GM19324 (cell line): ENCODE measurements at regions not wholly inside any gene's neighbourhood (a gene's known extent, or its start where the extent isn't known, plus 50 kb on each side); places are given as distances from the start of the nearest gene placed in this dataset.

ENCODE experiments used
- ATAC-seq: cut with Tn5 transposase; IDR thresholded peaks from one replicate; pipeline ENCODE4 v1.9.1; 2021; ENCODE audit warnings: mild to moderate bottlenecking, moderate library complexity; ENCODE audit not compliant: unreplicated experiment, low FRiP score

DNA sequence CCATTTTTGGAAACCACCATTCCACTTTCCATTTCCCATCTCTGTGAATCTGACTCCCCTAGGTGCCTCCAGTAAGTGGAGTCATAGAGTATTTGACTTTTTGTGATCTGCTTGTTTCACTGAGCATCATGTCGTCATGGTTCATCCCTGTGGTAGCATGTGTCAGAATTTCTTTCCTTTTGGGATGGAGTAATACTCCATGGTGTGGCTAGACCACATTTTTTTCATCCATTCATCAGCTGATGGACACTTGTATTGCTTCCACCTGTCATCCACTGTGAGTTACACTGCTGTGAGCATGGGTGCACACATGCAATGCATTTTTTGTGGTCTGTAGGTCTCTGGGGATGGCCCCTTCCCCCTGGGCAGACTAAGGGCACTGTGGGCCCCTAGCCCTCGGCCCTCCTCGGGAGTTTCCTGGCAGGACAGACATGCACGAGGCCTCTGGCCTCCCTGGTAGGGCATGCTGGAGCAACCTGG, 115.9 kb downstream of the GADD45G start:
- no peak for ATAC-seq

DNA sequence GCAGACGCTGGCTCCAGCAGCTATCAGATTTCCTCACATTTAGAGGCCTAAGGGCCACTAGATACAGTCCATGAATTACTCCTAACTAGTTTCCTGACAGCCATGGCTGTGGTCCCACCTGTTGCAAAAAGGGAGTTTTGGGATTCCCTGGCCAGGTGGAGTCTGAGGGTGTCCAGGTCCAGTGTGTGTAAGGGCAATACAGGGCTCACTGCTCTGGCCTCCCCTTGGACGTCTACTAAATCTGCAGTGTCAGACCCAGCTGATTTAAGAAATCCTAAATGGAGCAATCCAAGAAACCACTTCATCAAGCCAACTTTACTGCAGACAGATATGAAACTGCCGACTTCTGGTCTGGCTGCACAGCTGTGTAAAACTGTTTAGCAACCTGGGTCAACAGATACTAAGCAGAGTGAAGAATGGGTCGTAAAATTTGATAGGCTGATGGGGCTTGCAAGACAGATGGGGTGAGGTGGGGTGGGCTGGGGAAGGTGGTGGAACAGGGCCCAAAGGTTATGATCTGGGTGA, 116.4 kb downstream of the GADD45G start:
- no peak for ATAC-seq

DNA sequence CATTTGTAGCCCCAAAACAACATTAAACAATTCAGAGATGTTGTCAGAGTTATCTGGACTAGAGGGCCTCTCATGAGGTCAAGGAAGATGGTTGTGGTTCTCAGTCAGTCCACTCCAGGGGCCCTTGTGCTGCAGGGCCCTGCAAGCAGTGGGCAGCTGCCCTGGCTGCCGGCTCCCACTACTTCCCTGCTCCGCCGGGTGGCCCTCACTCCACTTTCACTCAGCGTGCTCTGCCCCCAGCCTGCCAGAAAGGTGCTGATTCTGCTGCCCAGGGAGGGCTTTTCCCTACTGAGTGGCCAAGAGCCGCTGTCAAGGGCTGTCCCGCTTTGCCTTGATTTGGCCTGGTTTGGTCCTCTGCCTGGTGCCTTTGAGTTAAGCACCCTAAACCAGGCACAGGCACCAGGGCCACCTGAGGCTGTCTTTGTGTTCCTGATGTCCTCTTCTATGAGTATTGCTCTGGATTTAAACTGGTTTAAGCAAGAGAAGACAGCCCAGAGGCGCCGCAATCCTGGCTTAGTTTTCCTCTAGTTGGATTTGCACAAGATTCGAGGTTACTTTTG, 117.2 kb downstream of the GADD45G start:
- no peak for ATAC-seq

DNA sequence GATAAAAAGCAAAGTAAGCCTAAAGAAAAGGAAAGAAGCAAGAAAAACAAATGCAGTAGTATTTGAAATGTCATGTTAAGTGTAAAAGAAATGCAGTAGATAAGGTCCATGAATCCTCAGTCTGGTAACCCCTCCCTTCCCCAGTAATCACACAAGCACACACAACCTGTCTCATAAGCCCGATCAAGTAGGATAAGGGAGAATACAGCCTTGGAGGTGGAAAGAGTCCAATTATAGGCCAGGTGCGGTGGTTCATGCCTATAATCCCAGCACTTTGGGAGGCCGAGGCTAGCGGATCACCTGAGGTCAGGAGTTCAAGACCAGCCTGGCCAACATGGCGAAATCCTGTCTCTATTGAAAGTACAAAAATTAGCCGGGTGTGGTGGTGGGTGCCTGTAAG, 117.9 kb downstream of the GADD45G start:
- no peak for ATAC-seq

DNA sequence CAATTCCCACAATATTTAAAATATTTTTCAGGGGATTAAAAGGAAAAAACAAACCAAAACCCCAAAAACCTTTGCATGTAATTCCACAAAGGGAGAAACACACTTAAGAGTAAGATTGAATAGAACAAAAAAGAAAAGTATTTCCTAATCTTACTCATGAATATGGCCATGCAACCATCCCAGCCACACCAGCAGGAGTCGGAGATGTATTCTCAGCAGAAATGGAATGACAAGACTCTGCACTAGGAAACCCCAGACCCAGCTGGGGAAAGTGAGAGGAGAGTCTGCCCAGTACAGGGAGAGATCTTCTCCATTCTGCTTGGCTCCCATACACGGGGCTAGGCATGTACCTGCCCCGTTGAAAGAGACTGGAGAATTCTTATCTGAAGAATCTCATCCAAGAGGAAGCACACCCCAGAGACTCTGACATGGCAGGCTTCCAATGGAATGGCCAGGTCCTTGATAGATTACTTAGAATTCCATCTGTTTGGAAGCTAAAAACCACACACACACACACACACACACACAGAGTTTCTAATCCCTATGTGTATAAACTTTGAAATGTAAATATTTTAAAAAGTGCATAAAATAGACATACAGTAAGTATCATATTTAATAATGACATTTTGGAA, 118.8 kb downstream of the GADD45G start:
- no peak for ATAC-seq

DNA sequence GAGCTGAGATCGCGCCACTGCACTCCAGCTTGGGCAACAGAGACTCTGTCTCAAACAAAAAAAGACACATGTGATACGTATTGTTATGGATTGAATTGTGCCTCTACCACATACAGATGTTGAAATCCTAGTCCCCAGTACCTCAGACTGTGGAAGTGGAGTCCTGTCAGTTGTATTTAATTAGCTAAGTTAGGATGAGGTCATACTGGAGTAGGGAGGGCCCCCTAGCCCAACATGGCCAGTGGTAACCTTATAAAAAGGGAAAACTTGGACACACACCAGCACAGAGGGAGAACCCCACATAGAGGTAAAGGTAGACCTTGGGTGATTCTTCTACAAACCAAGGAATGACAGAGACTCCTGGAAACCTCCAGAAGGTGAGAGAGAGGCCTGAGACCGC, 119.8 kb downstream of the GADD45G start:
- ATAC-seq: no peak

DNA sequence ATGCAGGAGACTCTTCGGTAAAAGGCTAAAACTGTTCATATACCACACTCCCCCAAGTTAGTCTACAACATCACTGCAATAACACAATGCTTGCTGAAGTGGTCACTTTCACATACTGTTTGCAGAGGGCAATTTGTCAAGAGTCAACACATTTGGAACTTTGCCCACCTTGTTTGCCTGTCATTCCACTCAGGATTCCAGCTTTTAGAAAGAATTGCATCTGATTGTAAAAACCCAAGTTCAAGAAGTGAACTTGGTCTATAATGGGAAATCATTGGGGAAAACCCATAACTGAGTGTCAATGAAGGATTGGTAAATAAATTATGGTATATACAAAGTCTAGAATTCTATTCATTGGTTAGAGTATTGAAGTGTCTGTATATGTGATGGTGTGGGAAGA, 120.5 kb downstream of the GADD45G start:
- no peak for ATAC-seq

DNA sequence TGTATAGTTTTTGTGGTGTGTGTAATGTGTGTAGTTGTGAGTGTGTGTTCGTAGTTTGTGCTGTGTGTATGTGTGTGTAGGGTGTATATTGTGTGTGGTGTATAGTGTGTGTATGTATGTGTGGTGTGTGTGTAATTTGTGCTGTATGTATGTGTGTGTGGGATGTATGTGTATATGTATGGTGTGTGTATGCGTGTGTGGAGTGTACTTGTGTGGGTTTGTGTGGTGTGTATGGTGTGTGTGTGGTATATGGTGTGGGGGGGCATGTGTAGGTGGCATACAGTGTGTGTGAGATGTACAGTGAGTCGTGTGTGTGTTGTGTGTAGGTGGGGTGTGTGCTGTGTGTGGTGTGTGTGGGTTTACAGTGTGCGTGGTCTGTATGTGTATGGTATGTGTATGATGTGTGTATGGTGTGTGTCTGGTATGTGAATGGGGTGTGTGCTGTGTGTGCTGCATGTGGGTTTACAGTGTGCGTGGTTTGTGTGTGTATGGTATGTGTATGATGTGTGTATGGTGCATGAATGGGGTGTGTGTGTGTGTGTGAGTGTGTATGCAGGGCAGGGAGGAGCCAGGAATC, 125.2 kb downstream of the GADD45G start:
- no peak for ATAC-seq

DNA sequence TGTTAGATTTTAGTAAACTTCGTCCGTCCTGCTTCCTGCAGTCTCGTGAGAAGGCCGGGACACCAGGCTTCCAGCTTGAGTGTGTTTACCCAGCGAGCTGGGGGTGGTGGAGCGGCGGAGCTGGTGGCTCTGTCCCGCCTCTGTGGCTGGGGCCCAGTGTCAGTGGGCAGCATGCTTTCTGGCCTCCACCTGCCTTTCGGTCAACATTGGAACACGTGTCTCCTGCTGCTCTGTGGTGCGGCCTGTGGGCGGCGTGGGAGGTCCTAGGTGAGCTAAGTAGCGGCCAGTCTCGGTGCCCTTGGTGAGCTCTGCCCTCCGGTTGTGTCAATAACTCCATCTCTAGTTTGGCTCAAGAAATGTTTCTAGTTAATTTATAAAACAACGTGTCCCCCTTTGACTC, 125.9 kb downstream of the GADD45G start:
- ATAC-seq: no peak

DNA sequence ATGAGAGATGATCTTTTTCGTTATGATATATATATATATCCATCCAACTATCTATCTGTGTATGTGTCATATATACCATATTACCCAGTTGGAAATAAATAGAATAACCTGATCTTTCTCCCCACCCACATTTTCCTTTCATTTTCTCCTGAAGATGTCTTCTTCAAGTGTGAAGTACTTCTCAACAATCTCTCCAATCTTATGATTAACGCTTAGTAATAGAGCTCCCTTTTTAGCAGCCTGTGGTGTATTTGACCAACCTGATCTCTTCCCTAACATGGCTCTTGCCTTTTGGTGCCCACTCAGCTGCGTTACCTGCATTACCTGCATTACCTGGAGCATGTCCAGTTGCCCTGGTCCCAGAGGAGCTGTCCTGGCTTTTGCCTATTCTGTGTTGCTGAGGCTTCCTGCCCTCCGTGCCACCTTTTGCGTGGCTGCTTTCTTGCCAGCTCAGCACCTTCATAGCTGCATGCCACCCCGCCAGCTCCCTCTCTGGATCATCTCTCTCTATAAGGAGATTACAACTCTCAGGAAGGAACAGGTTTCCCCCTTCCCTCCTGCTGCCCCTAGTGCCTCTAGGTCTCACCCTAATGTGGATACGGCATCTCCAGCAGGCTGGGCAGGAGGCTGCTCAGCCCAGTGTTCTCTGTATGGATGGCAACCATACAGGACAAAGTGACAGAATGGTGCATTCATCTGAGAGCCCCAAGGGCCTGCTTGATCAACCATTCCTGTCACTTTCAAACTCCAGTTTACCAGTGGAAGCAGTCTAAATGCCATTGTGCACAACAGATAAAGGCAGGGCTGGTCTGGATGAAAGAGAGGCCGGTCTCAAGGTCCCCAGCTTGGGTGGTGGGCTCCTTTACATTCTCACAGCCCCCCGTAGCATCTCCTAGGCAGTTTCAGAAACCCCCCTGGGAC, 126.7 kb downstream of the GADD45G start:
- no peak for ATAC-seq

DNA sequence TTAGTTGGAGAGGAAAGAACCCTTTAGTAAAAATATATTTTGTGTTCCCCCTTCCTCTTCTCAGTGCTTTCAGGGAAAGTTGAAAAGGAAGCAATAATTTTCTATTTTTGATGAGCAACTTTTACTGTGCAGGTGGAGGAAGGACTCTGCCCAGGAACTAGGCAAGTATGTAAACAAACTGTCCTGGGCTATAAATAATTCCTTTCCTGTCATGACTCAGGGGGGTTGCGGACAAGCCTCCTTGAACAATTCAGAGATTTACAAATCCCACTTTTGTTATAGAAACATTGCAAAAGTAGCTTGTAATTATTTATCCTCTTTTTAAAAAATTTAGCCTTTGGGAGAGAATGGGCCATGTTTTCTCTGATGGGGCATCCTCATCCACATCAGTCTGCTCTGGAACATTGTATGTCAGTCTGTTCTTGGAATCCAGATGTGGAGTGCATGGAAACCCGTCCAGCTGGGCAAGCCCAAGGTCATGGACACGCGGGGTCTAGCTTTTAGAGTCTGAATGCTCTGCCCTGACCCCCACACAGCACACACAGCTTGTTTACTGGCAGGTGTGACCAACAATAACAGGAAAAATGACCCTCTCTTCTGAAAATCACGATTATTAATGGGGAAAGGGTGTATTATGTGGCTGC, 127.6 kb downstream of the GADD45G start:
- no peak for ATAC-seq

DNA sequence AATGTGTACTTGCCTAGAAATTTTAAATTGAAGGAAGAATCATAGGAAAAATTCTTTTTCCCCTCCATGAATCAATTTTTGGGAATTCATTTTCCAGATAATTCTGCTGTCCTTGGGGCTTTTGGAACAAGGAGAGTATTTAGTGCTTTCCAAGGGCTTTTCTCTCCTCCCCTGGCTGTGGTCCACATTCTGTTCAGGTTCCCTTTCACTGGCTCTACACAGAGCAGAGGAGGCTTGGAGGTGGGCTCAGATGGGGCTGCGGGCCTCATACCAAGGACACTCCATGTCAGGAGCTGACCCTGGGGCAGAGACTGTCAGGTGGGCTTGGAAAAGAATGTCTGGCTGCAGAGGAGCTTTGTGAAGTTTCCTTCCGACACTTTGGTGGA, 128.1 kb downstream of the GADD45G start:
- ATAC-seq: no peak

DNA sequence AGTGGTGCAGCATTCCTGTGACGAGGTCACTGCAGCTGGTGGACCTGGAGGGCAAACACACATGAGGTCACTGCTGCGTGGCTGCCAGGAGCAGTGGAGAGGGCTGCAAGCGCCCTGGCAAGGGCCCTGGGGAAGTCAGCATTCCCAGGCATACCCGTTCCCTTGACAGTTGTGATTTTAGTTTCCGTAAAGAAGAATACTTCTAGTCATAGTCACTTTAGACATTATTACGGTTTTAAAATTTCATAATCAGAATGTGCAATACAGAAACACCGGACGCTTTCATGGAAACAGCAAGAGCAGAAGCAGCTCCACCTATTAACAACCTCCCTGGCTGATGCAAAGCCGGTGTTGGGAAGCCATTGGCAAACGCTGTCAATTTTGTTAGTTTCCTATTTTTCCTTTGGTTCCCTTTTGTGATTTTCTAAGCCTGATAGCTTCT, 129.8 kb downstream of the GADD45G start:
- ATAC-seq: no peak

DNA sequence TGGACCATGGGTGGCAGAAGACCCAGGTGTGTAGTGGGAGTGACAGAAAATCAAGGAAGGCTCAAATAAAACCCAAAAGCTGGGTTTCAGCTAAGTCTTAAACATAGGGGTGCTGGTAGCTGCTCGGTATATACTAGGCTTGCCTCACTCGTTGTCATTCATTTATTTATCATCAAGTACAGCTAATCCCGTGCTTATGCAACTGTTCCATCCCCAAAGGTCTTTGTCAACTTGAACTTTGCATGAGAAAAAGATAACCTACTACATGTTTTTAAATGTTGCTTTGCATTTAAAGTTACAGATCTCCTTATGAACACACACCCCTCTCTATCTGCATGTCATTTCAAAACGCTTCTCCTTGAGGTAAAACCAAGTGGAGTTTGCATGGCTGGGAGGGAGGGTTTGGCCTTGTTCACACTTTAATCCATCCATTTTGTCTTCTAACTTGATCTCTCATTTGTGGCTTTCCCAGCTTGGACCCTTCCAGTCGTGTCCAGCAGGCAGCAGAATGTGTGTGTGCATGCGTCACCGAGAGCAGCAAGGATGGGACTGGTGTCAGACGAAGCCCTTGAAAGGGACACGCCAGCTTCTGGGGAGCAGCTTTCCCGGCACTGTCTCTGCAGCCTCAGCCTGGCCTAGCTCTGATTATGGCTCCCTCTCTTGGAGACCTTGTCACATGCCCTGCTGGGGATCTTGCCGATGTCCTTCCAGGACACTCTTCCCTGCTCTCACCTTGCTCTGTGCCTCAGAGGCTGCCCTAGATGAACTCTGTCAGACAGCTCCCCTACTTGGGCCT, 133.5 kb downstream of the GADD45G start:
- no peak for ATAC-seq

DNA sequence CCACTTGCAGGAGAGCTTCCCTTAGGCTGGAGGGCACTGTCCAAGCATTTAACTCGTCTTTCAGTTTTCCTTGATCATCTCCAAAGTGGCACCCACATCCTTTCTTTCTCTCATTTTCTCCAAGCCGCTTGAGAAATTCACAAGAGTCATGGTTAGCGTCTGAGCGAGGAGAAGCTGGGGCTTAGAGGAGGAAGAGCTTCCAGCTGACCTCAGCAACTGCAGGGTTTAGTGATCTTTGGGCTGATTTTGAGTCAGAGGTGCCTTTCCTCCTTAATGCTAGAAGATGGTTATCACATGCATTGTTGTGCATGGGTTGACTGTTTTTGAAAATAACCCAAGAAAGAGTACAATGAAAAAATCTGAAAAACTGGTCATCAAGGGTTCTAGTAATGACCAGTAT, 134.7 kb downstream of the GADD45G start:
- ATAC-seq: no peak

DNA sequence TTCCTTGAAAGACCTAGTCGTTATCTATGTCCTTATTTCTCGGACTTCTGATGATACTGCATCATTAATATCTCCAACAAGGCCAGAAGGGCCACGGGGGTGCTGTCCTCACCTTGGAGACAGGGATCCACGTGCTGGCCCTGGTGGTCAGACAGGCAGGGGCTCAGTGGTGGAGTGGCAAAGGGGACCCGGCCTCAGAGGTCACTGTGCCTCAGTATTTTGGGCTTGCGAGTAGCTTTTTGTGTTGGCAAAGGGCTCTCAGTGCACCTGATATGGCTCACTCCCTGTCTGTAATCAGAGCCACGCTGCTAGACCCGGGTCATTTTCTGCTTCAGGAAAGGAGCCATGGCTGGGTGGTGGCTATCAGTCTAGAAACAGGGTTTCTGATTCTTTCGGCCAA, 135.1 kb downstream of the GADD45G start:
- ATAC-seq: no peak

DNA sequence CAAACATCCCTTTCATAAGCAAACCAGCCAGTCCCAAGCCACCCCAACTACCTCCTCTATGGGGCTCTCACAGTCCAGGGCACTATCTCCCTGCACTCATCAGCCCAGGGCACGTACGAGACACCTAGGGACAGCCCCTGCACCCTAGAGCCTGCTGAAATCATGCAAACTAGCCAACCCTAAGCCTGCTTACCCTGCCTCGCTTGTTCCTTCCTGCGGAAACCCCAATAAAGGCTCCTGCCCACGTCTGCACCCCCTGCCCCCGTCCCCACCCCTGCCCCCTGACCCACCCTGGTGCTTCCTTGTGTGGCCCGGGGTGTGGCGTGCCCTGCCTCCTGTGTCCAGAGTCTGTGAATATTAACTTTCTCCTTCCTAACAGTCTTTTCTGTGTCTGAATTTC, 135.9 kb downstream of the GADD45G start:
- no peak for ATAC-seq

DNA sequence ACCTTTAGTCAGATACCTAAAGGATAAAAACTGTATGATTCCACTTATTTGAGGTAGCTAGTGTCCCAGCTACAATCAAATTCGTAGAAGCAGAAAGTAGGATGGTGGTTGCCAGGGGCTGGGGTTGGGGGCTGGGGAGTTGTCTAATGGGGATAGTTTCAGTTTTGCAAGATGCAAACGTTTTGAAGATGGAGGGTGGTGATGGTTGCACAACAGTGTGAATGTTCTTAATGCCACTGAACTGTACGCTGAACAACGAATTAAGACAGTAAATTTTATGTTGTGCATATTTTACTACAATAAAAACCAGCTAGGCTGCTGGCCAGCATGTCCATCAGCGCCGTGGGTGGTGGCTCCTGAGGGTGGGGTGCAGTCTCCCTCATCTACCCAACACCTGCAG, 137.8 kb downstream of the GADD45G start:
- ATAC-seq: no peak

DNA sequence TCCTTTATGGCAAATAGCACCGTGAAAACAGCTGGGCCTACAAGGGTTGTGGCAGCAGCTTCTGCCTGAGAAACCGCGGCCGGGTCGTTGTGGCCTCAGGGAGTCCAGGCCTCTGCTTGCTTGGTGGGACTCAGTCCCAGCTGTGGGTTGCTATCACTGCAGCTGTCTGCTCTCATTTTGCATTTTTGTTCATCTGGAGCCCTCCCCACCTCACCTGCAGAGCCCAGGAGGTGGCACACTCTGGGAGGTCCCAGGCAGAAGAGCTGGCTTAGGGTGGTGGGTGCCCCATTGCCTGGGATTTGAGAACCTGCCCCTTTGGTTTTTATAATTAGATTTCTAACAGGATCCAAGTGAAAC, 138.4 kb downstream of the GADD45G start:
- no peak for ATAC-seq
